Hepatocyte (in vitro differentiated cells): ENCODE measurements at regions not wholly inside any gene's neighbourhood (a gene's known extent, or its start where the extent isn't known, plus 50 kb on each side); places are given as distances from the start of the nearest gene placed in this dataset.

Experiments
- EZH2 ChIP-seq: fragments of 200-600 bp; sonication (generic); IDR thresholded peaks from 2 replicates; pipeline ENCODE4 v1.6.1; 2016; ENCODE audit warnings: antibody characterized with exemption, mild to moderate bottlenecking, borderline replicate concordance
- EZH2phosphoT487 ChIP-seq: fragments of 200-600 bp; sonication (generic); IDR thresholded peaks from one replicate; pipeline ENCODE4 v1.6.1; 2018; ENCODE audit warnings: antibody characterized with exemption, mild to moderate bottlenecking, low read depth, moderate library complexity; ENCODE audit not compliant: unreplicated experiment, severe bottlenecking
- TF ChIP-seq, protein P1 (sequence below): fragments of 200-600 bp; sonication (generic); IDR thresholded peaks from 2 replicates; pipeline ENCODE4 v1.5.1; 2016; ENCODE audit warnings: antibody characterized with exemption, mild to moderate bottlenecking; ENCODE audit not compliant: poor library complexity

DNA sequence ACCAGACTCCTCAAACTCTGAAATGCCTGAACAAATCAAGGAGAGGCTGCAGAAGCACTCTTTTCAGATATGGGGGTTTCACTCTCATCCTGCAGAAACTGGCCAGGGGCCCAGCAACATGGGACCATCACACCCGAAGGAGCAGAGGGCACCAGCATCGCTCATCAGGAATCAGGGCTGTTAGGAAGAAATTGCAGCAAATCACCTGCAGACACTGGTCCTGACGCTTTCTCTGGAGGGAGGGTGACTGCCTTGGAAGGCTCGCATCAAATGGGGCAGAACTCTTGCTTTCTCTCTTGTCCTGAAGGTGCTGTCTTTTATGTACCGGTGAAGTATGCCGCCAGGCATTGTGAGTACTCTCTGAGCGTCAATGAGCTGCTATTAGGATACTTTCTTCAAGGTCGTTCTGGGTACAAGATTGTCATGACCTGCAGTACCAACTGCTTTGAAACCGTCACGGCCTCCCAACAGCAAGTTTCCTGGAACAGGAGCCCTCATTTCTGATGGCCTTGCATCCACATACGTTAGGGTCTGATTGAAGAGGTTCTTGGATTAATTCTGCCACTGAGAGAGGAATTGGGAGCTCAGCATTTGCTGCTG, 155.7 kb upstream of the SOX1 start:
- TF ChIP-seq, protein P1, sequence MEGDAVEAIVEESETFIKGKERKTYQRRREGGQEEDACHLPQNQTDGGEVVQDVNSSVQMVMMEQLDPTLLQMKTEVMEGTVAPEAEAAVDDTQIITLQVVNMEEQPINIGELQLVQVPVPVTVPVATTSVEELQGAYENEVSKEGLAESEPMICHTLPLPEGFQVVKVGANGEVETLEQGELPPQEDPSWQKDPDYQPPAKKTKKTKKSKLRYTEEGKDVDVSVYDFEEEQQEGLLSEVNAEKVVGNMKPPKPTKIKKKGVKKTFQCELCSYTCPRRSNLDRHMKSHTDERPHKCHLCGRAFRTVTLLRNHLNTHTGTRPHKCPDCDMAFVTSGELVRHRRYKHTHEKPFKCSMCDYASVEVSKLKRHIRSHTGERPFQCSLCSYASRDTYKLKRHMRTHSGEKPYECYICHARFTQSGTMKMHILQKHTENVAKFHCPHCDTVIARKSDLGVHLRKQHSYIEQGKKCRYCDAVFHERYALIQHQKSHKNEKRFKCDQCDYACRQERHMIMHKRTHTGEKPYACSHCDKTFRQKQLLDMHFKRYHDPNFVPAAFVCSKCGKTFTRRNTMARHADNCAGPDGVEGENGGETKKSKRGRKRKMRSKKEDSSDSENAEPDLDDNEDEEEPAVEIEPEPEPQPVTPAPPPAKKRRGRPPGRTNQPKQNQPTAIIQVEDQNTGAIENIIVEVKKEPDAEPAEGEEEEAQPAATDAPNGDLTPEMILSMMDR, result no peak
- no peak for TF ChIP-seq EZH2phosphoT487
- TF ChIP-seq EZH2, result no peak
